ENCODE measurements at regions not wholly inside any gene's neighbourhood (a gene's known extent, or its start where the extent isn't known, plus 50 kb on each side); places are given as distances from the start of the nearest gene placed in this dataset.
A peak's percentile ranks its signal among the peaks of the same experiment; 100 is the strongest.

DNA sequence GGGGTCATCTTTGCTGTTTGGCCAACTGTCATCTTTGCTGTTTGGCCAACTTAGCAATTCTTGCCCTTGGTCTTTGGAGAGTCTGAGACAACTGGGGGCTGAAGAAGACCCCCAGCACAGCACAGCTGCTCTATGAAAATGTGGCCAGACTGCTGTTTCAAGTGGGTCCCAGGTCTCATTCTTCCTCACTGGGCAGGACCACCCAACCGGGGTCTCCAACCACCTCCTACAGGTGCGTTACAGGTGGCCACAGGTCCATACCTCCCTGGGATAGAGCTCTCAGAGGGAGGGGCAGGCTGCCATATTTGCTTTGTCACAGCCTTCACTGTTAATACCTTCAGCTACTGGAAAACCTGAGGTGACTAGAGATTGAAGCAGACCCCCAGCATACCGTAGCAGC is 82.1 kb upstream of the TCEAL2 start:
- H3K9me3 ChIP-seq (ENCODE audit: low read length): no peaks in the 10 kb centered on the region
- BruUV-seq (replicated peaks): no TSS peak
- intact Hi-C loops (cut with micrococcal nuclease): no loop called here
- H3K36me3 ChIP-seq (ENCODE audit: low read depth, low read length): no peaks in the 10 kb centered on the region
- no peak for TF ChIP-seq EZH2phosphoT487 (IDR thresholded peaks at IDR 0.05; ENCODE audit: borderline replicate concordance, low read length)
- TF ChIP-seq, protein P1, sequence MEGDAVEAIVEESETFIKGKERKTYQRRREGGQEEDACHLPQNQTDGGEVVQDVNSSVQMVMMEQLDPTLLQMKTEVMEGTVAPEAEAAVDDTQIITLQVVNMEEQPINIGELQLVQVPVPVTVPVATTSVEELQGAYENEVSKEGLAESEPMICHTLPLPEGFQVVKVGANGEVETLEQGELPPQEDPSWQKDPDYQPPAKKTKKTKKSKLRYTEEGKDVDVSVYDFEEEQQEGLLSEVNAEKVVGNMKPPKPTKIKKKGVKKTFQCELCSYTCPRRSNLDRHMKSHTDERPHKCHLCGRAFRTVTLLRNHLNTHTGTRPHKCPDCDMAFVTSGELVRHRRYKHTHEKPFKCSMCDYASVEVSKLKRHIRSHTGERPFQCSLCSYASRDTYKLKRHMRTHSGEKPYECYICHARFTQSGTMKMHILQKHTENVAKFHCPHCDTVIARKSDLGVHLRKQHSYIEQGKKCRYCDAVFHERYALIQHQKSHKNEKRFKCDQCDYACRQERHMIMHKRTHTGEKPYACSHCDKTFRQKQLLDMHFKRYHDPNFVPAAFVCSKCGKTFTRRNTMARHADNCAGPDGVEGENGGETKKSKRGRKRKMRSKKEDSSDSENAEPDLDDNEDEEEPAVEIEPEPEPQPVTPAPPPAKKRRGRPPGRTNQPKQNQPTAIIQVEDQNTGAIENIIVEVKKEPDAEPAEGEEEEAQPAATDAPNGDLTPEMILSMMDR (conservative IDR thresholded peaks at IDR 0.05; ENCODE audit: low read depth, low read length): no peak
- no peak for TF ChIP-seq EZH2 (IDR thresholded peaks at IDR 0.05; ENCODE audit: low read length, unreplicated experiment)
- H3K27me3 ChIP-seq (ENCODE audit: low read length): no peaks in the 10 kb centered on the region
- ChIA-PET CTCF (no interaction called here), POLR2A (ENCODE audit: unreplicated experiment) (no interaction called here)
- no peaks in the 10 kb centered on the region for H3F3A ChIP-seq (ENCODE audit: low read length, unreplicated experiment)
- H3K27ac ChIP-seq (ENCODE audit: low read length): no peak overlapping the region
- H3K4me3 ChIP-seq (ENCODE audit: low read length): no peak overlapping the region
- H3K9me2 ChIP-seq (replicated peaks; ENCODE audit: low read length): no peaks in the 10 kb centered on the region
- DNase-seq (no peak), ATAC-seq (no peak)
- no peak overlapping the region for H2AFZ ChIP-seq (ENCODE audit: low read length)
- H3K4me1 ChIP-seq (ENCODE audit: insufficient read depth, low read length): no peaks in the 10 kb centered on the region
- H3K79me2 ChIP-seq (ENCODE audit: low read length): no peaks in the 10 kb centered on the region
- no peak overlapping the region for H3K4me2 ChIP-seq (ENCODE audit: low read length)
- no peaks in the 10 kb centered on the region for H4K20me1 ChIP-seq (ENCODE audit: low read length)
- no peak overlapping the region for H3K9ac ChIP-seq (ENCODE audit: low read length)

DNA sequence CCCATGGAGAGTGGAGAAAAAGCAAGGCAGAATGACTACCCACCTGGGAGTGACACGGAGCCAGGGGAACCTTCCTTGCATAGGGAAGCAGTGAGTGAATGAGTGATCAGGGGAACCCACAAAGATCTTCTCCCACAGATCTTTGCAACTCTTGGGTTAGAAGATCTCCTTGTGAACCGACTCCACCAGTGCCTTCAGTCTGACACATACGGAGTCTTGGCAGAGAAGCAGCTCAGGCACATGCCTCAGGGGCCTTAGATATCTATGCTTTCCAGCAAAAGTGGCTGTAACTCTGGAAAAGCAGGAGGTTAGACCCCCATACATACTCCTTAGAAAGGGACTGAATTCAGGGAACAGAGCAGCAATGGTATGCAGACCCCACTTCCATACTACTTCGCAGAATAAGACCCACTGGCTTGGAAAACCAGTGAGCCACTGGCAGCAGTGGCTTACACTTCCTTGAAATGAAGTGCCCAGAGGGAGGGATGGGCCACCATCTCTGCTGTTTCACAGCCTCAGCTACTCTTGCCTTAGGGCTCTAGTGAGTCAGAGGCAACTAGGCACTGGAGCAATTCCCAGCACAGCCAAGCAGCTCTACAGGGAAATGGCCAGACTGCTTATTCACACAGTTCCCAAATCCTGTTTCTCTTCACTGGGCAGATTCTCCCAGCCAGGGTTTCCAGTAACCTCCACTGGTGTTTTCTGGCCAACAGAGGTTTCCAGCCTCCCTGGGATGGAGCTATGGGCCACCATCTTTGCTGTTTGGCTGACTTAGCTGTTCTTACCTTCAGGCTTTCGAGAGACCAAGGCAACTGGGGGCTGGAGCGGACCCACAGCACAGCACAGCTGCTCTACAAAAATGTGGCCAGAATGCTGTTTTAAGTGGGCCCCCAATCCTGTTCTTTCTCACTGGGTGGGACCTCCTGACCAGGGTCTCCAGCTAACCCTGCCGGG is 82.8 kb upstream of the TCEAL2 start:
- no peak for TF ChIP-seq EZH2 (IDR thresholded peaks at IDR 0.05; ENCODE audit: low read length, unreplicated experiment)
- no peak for TF ChIP-seq EZH2phosphoT487 (IDR thresholded peaks at IDR 0.05; ENCODE audit: borderline replicate concordance, low read length)
- TF ChIP-seq, protein P1 (conservative IDR thresholded peaks at IDR 0.05; ENCODE audit: low read depth, low read length): no peak
- Histone ChIP-seq H3F3A (ENCODE audit: low read length, unreplicated experiment) (no peaks in the 10 kb centered on the region), H3K4me3 (ENCODE audit: low read length) (no peak overlapping the region), H3K79me2 (ENCODE audit: low read length) (no peaks in the 10 kb centered on the region), H3K9ac (ENCODE audit: low read length) (no peak overlapping the region), H3K27me3 (ENCODE audit: low read length) (no peaks in the 10 kb centered on the region), H3K4me1 (ENCODE audit: insufficient read depth, low read length) (no peaks in the 10 kb centered on the region), H2AFZ (ENCODE audit: low read length) (no peak overlapping the region), H3K9me2 (replicated peaks; ENCODE audit: low read length) (no peaks in the 10 kb centered on the region), H3K27ac (ENCODE audit: low read length) (no peak overlapping the region), H3K4me2 (ENCODE audit: low read length) (no peak overlapping the region), H3K9me3 (ENCODE audit: low read length) (no peaks in the 10 kb centered on the region), H4K20me1 (ENCODE audit: low read length) (no peaks in the 10 kb centered on the region), H3K36me3 (ENCODE audit: low read depth, low read length) (no peaks in the 10 kb centered on the region)
- ChIA-PET POLR2A (ENCODE audit: unreplicated experiment) (no interaction called here), CTCF (no interaction called here)
- no TSS peak for BruUV-seq (replicated peaks)
- no peak for ATAC-seq
- DNase-seq: peak; percentile 1
- intact Hi-C loops (cut with micrococcal nuclease): no loop called here

DNA sequence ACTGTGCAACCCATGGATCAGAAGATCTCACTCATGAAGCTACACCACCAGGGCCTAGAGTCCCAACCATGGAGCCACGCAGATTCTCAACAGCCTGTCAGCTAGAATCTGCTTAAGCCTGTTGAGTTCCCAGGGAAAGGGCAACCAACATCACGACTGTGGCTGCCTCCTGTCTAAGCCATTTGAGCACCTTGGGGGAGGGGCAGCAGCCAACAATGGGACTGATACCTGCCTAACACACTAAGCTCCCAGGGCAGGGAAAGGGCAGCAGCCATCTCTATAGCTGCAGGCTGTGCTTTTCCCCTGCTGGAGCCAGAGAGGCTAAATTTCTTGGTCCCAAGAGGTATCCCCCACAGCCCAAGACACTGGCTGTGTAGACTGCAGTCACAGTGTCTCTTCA is 96.5 kb upstream of the TCEAL2 start:
- no peaks in the 10 kb centered on the region for H3K9me3 ChIP-seq (ENCODE audit: low read length)
- CTCF ChIA-PET: no interaction called here
- H3K79me2 ChIP-seq (ENCODE audit: low read length): no peaks in the 10 kb centered on the region
- no peak overlapping the region for H3K4me2 ChIP-seq (ENCODE audit: low read length)
- H3K9ac ChIP-seq (ENCODE audit: low read length): no peak overlapping the region
- H4K20me1 ChIP-seq (ENCODE audit: low read length): no peaks in the 10 kb centered on the region
- H3K36me3 ChIP-seq (ENCODE audit: low read depth, low read length): no peaks in the 10 kb centered on the region
- no peak overlapping the region for H3K4me3 ChIP-seq (ENCODE audit: low read length)
- no peak overlapping the region for H2AFZ ChIP-seq (ENCODE audit: low read length)
- BruUV-seq (replicated peaks): no TSS peak
- POLR2A ChIA-PET (ENCODE audit: unreplicated experiment): no interaction called here
- H3K4me1 ChIP-seq (ENCODE audit: insufficient read depth, low read length): no peaks in the 10 kb centered on the region
- TF ChIP-seq EZH2 (IDR thresholded peaks at IDR 0.05; ENCODE audit: low read length, unreplicated experiment) (no peak), EZH2phosphoT487 (IDR thresholded peaks at IDR 0.05; ENCODE audit: borderline replicate concordance, low read length) (no peak)
- TF ChIP-seq, protein P1 (conservative IDR thresholded peaks at IDR 0.05; ENCODE audit: low read depth, low read length): no peak
- no peaks in the 10 kb centered on the region for H3K27me3 ChIP-seq (ENCODE audit: low read length)
- intact Hi-C loops (cut with micrococcal nuclease): no loop called here
- ATAC-seq (no peak), DNase-seq (no peak)
- no peaks in the 10 kb centered on the region for H3F3A ChIP-seq (ENCODE audit: low read length, unreplicated experiment)
- no peak overlapping the region for H3K27ac ChIP-seq (ENCODE audit: low read length)
- no peaks in the 10 kb centered on the region for H3K9me2 ChIP-seq (replicated peaks; ENCODE audit: low read length)
